Ascending aorta (tissue), 2 donors: ENCODE measurements at regions not wholly inside any gene's neighbourhood (a gene's known extent, or its start where the extent isn't known, plus 50 kb on each side); places are given as distances from the start of the nearest gene placed in this dataset.
"Not testable (repeated sequence)": the region's sequence is repeated elsewhere in the genome, so short reads cannot be mapped to it uniquely, and the experiment has no call there.

ENCODE experiments used
- DNase-seq, 2 donors: peaks; one replicate each; pipeline ENCODE4 v3.0.0-alpha.2; 2019; ENCODE audit warnings: low spot score in 2 of 2
- H3K27ac ChIP-seq, 2 donors: fragments of 200-600 bp; sonication (generic); one replicate each; pipeline ENCODE4 v1.5.1; 2016 to 2017; ENCODE audit warnings: mild to moderate bottlenecking in 1 of 2
- H3K27me3 ChIP-seq: fragments of 200-600 bp; sonication (generic); one replicate; pipeline ENCODE4 v1.5.1; 2017
- H3K36me3 ChIP-seq, 2 donors: fragments of 200-600 bp; sonication (generic); one replicate each; pipeline ENCODE4 v1.5.1; 2016
- H3K4me1 ChIP-seq, 2 donors: fragments of 200-600 bp; sonication (generic); one replicate each; pipeline ENCODE4 v1.5.1; 2016 to 2017; ENCODE audit warnings: mild to moderate bottlenecking in 1 of 2
- H3K4me3 ChIP-seq, 2 donors: fragments of 200-600 bp; sonication (generic); one replicate each; pipeline ENCODE4 v1.5.1; 2016 to 2017; ENCODE audit warnings: mild to moderate bottlenecking in 1 of 2
- H3K9me3 ChIP-seq, 2 donors: fragments of 200-600 bp; sonication (generic); one replicate each; pipeline ENCODE4 v1.5.1; 2016
- intact Hi-C: fragments of 100-400 bp; cut with DNase I; formaldehyde crosslinking; loops from one replicate; pipeline ENCODE4 v1.15.1; 2023
- TF ChIP-seq, protein P1 (sequence below), 3 experiments: fragments of 200-600 bp in 2 of 3; fragments of 450-650 bp in 1 of 3; sonication (generic) in 2 of 3; IDR thresholded peaks; one replicate each; pipeline ENCODE4 v1.5.1; 2016 to 2019; ENCODE audit warnings: antibody characterized with exemption in 3 of 3, mild to moderate bottlenecking in 1 of 3, moderate library complexity in 1 of 3

DNA sequence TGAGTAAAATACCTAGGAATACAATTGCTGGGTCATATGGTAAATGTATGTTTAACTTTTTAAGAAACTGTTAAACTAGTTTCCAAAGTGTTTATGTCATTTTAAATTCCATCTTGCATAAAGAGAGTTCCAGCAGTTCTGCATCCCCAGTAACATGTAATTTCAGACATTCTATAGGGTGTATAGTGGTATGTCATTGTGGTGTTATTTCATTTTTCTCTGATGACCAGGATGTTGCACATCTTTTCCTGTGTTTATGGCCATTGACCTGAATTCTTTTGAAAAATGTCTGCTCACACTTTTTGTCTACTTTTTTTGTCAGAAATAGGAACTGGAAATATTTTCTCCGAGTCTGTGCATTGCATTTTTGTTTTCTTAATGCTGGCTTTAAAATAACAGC is 128.9 kb downstream of the TMEM200A start:
- no peaks in the 10 kb centered on the region for H3K9me3 ChIP-seq
- TF ChIP-seq, protein P1, sequence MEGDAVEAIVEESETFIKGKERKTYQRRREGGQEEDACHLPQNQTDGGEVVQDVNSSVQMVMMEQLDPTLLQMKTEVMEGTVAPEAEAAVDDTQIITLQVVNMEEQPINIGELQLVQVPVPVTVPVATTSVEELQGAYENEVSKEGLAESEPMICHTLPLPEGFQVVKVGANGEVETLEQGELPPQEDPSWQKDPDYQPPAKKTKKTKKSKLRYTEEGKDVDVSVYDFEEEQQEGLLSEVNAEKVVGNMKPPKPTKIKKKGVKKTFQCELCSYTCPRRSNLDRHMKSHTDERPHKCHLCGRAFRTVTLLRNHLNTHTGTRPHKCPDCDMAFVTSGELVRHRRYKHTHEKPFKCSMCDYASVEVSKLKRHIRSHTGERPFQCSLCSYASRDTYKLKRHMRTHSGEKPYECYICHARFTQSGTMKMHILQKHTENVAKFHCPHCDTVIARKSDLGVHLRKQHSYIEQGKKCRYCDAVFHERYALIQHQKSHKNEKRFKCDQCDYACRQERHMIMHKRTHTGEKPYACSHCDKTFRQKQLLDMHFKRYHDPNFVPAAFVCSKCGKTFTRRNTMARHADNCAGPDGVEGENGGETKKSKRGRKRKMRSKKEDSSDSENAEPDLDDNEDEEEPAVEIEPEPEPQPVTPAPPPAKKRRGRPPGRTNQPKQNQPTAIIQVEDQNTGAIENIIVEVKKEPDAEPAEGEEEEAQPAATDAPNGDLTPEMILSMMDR (IDR thresholded peaks at IDR 0.05): no peak
- H3K27ac ChIP-seq: no peak overlapping the region
- no peak overlapping the region for H3K4me3 ChIP-seq
- intact Hi-C loops: no loop called here
- H3K27me3 ChIP-seq: no peaks in the 10 kb centered on the region
- H3K36me3 ChIP-seq: no peaks in the 10 kb centered on the region
- DNase-seq: no peak
- H3K4me1 ChIP-seq: no peaks in the 10 kb centered on the region

DNA sequence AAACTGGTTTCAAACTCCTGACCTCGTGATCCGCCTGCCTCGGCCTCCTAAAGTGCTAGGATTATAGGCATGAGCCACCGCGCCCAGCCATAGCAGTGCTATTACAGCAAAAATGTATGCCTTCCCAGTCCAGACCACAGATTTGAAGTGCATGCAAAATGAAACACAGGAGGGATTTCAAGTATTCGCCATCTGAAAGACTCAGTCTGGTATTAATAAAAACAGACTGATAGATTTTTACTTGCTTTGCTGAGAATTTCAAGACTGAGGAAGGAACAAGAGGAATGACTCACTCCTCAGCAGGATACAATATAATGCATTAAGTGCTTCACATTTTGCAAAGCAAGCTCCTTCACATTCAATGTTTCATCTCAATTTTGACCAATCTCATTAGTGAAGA is 134.9 kb downstream of the TMEM200A start:
- DNase-seq: no peak
- Histone ChIP-seq H3K4me1 (no peaks in the 10 kb centered on the region), H3K27ac (no peak overlapping the region), H3K9me3 (no peaks in the 10 kb centered on the region), H3K4me3 (no peak overlapping the region), H3K27me3 (no peaks in the 10 kb centered on the region), H3K36me3 (no peaks in the 10 kb centered on the region)
- intact Hi-C loops: no loop called here
- TF ChIP-seq, protein P1 (IDR thresholded peaks at IDR 0.05): no peak

DNA sequence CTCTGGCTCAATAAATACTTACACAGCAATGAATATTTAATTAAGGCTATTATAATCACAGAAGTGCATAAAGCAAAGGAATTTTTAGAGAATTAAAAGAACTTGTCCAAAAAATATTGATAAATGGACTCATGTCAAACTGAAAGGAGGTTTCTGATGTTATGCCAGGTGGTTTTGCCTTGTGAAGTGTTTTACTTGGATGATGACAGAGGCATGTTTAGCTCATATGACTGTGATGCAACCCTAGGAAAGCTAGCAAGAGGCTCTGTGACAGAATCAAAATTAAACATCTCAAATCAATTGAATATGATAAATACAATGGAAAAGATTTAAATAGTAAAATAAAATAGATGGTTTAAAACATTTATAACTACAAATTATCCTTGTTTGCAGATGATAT is 137.3 kb downstream of the TMEM200A start:
- H3K4me1 ChIP-seq: no peaks in the 10 kb centered on the region
- H3K27me3 ChIP-seq: no peaks in the 10 kb centered on the region
- H3K36me3 ChIP-seq: no peaks in the 10 kb centered on the region
- no peaks in the 10 kb centered on the region for H3K9me3 ChIP-seq
- H3K27ac ChIP-seq: no peak overlapping the region
- no peak overlapping the region for H3K4me3 ChIP-seq
- no peak for DNase-seq
- intact Hi-C loops: no loop called here
- TF ChIP-seq, protein P1 (IDR thresholded peaks at IDR 0.05): no peak

DNA sequence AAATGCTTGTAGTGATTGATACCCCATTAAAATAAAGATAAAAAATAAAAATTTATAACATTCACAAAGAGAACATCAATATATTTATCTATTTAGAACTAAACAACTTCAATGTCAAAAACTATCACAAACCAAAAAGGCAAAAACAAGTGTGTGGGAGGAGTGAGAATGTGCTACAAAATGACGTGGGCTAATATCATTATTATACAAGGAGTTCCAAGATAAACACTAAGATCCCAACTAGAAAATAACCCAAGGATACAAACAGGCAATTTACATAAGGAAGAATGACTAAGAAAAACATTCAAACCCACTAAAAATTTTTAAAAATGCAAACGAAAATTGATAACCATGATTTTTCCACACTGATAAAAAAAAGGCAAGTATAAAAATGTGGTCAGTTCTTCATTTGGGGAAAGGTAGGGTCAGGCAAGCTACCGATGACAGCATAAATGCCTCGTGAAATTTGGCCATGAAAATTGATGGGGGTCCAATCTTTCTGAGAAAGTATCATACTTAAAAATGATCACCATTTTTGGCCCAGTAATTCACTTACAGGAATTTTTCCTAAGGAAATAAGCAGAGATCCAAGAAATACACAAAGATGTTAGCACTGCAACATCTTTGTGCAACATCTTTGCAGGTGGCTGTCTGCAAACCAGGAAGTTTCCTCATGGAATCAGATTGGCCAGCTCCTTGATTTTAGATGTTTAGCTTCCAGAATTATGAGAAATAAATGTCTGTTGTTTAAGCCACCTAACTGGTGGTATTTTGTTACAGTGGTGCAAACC is 140.2 kb downstream of the TMEM200A start:
- TF ChIP-seq, protein P1 (IDR thresholded peaks at IDR 0.05): no peak
- Histone ChIP-seq H3K27me3 (no peaks in the 10 kb centered on the region), H3K4me1 (no peaks in the 10 kb centered on the region), H3K27ac (no peak overlapping the region), H3K9me3 (no peaks in the 10 kb centered on the region), H3K36me3 (no peaks in the 10 kb centered on the region), H3K4me3 (no peak overlapping the region)
- intact Hi-C loops: no loop called here
- DNase-seq: no peak

DNA sequence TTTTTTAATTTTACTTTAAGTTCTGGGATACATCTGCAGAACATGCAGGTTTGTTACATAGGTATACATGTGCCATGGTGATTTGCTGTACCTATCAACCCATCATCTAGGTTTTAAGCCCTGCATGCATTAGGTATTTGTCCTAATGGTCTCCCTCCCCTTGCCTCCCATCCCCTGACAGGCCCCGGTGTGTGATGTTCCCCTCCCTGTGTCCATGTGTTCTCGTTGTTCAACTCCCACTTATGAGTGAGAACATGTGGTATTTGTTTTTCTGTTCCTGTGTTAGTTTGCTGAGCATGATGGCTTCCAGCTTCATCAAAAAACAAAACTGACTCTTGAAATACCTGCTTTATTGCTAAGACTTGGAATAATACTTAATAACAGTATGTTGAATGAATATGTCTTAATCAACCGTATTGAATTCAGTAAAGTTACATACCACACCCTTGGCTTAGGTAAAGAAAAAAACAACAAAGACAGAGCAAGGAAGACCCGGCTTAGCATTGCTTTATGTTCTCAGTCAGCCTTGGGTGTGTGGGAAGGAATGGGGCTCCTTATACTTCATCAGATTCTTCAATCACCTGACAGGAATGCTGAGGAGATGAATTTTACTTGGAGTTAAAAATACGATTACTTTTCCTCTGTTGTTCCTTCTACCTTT is 141.3 kb downstream of the TMEM200A start:
- intact Hi-C loops, H3K27ac ChIP-seq, H3K9me3 ChIP-seq, DNase-seq, H3K4me3 ChIP-seq, H3K4me1 ChIP-seq, H3K36me3 ChIP-seq, H3K27me3 ChIP-seq: not testable (repeated sequence)

DNA sequence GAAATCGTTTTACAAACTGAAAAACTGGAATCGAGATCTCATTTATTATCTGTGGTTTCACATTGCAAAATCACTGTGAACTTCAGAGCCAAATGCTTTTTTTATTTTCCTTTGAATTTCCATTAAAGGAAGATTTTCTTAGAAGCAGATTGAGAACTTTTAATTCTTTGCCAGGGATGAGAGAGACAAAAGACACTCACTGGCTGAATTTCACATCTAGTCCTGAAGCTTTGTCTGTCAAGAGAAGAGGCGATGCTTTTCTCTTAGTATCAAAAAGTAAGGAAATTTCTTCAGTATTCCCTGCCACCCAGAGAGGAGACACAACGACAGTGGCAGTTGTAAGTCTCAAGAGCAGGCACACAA is 141.8 kb downstream of the TMEM200A start:
- Histone ChIP-seq H3K27me3 (no peaks in the 10 kb centered on the region), H3K4me3 (no peak overlapping the region), H3K4me1 (no peaks in the 10 kb centered on the region), H3K36me3 (no peaks in the 10 kb centered on the region), H3K9me3 (no peaks in the 10 kb centered on the region), H3K27ac (no peak overlapping the region)
- intact Hi-C loops: no loop called here
- TF ChIP-seq, protein P1 (IDR thresholded peaks at IDR 0.05): no peak
- DNase-seq: no peak
